C1 segment of cervical spinal cord (tissue), 14 donors: ENCODE measurements at regions not wholly inside any gene's neighbourhood (a gene's known extent, or its start where the extent isn't known, plus 50 kb on each side); places are given as distances from the start of the nearest gene placed in this dataset.

ENCODE experiments used
- DNase-seq, 14 donors: peaks; one replicate each; lab custom pipeline; 2025; lab: John Stamatoyannopoulos, UW

DNA sequence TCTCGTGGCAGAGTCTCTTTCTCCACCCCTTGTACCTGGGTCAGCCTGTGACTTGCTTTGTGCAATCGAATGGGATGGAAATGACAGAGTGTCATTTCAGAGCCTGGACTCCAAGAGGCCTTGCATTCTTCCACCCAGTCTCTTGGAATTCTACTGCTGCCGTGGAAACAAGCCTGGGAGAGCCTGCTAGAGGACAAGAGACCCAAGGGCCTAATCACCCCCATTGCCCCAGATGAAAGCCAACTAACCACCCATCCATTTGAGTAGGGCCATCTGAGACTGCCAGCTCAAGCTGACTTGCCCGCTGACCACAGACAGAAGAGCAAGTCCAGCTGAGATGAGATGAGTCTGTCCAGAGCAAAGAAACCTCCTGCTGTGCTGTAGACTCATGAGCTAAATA lies 201.6 kb downstream of the PTPRU start:
- DNase-seq = no peak

DNA sequence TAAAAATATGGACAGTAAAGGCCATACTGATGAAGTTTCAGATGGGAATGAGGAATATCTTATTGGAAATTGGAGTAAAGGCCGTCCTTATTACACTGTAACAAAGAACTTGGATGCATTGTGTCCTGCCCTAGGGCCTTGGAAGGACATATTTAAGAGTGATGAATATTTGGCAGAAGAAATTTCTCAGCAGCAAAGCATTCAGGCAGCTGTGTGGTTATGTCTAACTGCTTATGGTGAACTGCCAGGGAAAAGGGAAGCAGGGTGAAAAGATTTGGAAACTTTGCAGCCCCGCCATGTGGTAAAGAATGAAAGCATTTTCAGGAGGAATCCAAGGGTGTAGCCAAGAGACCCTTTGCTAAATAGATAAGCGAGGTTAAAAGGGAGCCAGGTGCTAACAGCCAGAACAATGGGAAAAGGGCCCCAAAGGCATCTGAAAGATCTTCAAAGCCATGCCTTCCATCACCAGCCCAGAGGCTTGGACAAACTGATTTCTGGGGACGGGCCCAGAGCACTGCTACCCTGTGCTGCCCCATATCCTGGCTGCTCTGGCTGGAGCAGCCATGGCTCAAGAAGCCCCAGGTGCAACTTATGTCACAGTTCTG lies 200.0 kb downstream of the PTPRU start:
- DNase-seq = no peak

DNA sequence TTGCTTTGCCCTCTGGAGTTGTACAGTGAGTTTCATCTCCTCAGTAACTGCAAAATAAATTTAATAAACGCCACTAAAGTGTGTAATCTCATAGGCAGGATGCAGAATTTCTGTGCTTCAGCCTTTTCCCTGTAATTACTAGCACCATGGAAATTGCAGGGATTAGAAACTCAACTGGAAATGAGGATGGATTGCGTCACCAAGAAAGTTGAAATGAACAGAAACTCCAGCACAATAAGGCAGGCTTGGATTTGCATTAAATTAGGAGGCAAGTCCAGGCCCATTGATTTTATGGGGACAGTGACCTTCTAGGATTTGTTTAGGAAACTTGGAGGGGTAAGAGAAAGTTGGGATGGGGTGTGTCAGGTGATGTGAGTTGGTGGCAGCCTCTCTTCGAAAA lies 197.5 kb downstream of the PTPRU start:
- DNase-seq = no peak

DNA sequence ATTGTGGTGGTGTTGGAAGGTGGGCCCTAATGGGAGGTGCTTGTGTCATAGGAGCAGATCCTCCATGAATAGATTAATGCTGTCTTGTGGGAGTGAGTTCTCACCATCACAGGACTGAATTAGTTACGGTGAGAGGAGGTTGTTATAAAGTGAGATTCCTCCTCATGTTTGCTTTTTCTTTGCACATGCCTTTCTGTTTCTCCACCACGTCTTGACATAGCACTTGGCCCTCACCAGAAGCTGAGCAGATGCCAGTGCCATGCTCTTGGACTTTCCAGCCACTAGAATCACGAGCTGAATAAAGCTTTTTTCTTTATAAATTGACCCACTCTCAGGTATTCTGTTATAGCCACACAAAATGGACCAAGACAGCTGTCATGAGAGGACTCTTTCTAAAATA lies 194.8 kb downstream of the PTPRU start:
- no peak for DNase-seq

DNA sequence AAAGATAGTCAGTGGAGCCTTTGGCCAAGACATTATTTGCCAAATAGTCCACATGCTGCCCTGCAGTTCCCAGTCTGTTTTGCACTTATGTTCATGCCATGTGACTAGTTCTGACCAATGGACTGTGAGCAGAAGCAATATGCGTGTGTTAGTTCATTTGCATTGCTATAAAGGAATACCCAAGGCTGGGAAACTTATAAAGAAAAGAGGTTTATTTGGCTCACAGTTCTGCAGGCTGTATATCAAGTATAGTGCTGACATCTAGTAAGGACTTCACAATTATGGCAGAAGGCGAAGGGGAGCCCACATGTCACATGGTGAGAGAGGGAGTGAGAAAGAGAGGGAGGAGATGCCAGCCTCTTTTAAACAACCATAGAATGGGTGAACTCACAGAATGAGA lies 193.3 kb downstream of the PTPRU start:
- no peak for DNase-seq

DNA sequence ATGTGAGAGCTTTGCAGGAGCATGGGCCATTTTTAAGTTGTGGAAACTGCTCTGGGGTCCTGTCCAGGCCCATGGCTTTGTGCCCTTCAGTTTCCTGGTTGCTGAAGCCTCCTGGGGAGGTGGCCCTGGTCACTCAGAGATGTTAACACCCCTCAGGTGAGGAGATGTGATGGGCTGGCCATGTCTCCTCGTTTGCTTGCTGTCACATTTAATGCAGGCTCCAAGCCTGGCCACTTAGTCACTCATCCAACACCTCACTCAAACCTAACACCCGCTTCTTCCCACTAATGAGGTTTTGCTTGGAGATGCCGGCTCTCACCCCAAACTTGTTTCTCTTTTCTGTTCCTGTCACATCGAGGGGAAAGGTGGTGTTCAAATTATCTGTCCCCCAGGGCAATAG lies 192.7 kb downstream of the PTPRU start:
- DNase-seq = no peak

DNA sequence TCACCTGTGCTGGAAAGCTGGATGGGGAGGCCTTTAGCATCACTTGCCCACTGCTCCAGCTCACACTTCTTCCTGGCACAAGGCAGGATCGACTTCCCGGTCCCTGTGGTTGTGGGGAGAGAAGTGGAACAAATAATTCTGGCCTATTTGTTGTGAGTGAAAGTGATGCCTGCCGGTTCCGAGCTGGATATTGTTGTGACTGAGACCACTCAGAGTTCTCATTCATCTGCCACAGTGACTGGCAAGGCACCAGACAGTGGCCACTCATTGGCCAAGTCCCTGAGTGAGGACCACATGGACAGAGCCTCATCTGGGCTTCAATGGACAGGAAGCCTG lies 191.9 kb downstream of the PTPRU start:
- no peak for DNase-seq

DNA sequence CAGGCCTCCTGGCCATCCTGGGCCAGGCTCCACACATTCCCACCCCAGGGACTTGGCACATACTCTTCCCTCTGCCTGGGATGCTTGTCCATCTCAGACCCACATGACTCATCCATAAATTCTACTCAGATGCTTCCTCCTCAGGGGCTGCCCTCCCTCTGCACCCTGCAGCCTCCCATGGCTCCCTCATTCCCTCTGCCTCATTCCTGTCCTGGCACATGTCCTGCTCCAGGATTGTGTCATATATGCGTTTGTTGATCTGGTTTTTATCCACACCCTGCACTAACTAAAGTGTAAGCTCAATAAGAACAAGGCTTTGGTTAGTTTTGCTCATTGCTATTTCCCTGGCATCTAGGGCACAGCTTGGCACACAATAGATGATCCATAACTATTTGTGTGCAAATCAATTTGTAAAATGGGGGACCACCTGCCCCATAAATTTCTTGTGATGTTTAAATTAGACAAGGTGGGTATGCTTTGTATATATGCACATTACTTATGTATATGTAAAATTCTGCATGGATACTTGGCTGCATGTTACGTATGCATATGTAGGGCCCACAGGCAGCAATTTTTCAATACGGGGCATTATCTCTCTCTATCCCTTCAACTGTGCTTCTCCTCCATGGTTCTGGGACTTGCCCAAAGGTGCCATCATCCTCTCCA lies 191.4 kb downstream of the PTPRU start:
- DNase-seq = no peak

DNA sequence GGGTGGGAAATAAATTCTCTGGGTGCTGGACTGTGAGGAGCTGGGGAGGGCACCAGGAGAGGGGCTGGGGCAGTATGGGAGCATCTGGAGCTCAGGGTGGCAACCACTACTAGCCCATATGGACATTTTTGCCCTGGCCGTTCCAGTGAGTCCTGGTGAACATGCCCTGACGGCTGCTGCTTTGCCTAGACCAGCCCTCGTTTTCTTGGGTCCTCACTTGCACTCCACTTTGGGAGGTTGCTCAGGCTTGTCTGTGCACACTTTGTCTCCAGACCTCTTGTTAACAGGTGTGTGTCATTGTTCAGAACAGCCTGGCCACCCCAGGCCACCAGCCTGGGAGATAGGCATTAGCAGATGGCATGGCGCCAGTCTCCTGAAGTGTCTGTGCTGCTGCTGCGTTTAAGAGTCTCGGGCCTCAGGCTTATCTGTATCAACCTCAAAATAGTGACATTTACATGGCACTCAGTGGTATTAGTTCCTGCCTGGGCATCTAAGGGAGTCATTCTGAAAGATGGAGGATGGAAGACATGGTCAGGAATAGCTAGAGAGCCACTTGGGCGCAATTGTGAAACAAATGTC lies 190.5 kb downstream of the PTPRU start:
- DNase-seq = no peak

DNA sequence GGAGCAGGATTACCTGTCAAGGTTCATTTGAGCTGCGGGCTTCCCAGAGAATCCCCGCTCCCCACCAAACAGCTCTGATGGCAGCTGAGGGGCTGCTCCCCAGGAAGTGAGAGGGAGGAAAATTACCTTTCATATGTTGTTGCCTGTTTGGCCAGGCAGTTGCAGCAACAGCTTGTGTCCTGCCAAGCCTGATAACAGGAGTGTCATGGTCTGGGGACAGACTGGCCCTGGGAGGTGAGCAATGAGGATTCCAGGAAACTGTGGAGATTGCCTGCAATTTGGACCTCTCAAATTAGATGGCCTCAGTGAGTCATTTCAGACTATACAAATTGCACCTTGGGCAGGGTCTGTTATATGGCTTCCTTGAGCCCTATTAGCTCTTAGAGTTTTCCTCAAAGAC lies 189.3 kb downstream of the PTPRU start:
- DNase-seq = peak in 1 of 14 donors; percentile 39

DNA sequence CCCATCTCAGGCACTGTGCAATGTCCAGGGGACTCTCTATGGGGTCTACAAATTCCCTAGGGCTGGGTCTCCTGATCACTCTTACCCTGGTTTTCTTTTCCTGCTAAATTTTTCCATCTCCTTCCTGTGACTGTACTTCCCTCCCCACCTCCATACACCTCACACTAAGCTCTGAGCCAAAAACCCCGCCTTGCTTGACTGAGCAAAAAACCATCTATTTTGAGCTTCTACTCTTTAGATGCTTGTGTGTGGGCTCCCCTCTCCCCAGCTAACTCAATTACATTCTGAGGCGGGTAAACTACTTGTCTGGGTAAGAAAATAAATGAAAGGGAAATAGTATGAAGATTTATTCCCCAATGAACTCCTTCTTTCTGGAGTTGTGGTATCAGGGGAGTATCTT lies 187.9 kb downstream of the PTPRU start:
- DNase-seq = no peak

DNA sequence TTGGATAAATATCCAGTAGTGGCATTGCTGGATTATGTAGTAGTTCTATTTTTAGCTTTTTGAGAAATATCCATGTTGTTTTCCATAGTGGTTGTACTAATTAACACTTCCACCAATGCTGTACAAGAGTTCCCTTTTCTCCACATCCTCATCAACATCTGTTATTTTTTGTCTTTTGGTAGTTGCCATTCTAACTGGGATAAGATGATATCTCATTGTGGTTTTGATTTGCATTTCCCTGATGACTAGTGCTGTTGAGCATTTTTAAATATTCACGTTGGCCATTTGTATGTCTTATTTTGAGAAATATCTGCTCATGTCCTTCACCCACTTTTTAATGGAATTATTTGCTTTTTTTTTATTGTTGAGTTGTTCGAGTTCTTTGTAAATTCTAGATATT lies 183.9 kb downstream of the PTPRU start:
- DNase-seq = no peak

DNA sequence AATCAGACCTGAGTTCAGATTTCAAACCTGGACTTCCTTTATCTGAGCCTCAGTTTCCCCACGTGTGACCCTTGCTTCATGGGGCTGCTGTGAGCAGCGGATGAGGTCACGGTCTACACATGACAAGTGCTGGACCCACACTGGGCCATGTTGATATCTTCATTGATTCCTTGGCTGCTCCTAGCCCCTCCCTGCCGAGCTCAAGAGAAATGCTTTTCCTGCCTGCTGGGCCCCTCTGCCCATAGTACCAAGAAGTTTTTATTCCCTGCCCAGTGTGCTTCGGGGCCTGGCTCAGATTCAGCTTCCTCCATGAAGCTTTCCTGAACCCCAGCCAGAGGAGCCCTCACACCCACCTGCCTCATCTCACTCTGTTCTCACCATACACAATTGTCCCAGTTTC lies 181.6 kb downstream of the PTPRU start:
- DNase-seq = no peak

DNA sequence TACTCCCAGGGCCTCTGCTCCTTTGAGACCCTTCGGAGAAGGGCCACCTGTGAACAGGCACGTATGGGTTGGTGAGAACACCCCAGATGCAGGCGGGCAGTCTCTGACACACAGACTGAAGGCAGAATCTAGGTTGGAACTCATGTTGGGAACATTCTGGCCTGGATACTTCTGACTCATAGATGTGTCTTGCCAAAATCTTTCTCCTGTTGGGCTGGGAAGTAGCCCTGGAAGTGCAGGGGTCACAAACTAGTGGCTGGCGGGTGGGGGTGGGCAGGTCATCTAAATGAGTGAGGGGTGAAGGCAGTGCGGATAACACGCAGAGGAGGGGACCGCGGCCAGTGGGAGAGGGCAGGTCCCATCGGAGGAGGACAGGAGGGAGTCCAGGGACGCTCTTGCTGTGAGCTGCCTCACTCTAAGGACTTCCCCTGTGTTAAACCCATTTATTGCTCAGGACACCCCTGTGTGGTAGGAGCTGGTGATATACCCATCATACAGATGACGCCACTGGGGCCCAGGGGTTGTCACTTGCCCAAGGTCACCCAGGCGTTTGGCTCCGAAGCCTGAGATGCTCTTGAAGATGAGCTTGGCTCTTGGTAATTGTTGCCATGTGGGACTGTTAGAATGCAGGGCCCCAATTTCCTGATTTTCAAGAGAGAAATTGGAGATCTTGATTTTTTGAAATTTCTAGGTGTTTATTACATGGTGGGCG lies 181.0 kb downstream of the PTPRU start:
- no peak for DNase-seq

DNA sequence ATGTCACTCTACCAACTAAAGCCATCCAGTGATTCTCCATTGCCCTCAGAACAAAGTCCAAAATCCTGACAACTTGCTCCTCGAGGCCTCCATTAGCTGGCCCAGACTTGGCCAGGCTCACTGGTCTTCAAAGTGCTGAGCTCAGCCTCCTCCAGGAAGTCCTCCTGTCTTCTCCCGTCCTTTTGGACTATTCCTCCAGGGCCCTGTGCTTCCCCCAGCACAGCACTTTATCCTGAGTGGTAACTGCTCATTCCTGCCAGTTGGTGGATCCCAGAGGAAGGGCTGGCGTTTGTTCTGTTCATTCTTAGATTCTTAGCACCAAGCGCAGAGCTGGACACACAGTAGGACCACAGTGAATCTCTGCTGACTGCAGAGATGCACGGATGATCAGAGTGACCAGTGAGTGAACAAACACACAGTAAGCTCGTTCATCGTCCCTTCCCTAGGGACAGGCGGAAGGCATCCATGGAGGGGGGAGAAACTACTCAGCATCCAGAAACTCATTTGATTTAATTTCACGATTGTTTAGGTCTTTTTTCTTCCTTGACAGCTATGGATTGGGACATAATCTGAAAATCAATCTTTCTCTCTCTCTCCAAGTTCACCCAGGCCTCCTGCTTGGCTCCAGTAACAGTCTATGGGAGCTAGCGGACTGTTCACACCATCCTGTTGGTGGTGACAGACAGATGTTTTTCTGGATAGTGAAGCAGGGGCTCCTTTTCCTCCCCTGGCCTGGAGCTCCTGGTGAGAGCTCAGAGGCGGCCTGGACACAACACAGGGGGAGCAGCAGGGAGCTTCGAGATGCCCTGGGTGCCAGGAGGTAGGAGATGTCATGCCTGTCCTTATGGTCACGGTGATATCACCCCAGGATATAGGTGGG lies 180.2 kb downstream of the PTPRU start:
- DNase-seq = no peak

DNA sequence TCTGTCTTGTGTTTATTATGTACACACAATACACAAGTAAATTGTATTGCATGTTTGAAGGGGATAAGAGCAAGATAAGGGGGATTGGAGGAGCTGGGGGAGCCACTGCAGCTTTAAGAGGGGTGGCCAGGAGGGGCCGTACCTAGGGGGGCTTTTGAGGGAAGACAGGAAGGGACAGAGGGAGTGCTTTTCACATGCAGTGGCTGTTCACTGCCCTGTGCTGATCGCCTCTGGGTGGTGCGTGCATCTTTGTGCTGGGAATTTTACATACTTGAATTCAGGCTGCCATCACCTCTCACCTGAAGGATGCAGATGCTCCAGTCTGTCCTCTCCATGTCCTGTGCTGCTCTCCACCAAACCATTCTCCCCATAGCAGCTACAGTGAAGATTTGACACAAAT lies 179.5 kb downstream of the PTPRU start:
- no peak for DNase-seq

DNA sequence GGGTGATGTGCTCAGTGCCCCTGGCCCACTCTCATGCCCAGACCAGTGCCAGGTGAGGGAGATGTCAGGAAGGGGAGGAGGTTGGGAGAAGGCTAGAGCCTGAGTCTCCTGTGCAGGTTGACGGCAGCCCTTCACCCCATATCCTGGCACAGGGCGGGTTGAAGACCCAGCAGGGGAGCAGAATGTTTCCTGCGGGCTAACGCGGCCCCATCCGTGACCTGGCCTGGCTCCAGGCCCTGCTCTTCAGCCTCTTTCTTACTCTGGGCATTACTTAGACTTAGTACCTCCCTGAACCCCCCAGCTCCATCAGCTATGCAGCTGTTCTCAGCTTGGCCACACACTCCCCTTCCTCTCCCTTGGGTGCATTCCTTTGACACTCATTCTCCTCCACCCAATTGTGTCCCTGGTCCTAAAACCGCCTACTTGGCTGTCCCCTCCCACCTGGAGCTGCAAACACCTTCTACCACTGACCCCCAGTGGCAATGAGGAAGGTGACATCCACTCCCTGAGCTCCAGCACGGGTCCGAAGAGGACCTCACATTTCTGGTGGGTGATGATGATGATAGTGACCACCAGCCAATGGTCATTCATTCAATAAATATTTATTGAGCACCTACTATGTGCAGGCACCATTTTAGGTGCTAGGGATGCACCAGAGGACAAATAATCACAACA lies 179.0 kb downstream of the PTPRU start:
- DNase-seq = no peak

DNA sequence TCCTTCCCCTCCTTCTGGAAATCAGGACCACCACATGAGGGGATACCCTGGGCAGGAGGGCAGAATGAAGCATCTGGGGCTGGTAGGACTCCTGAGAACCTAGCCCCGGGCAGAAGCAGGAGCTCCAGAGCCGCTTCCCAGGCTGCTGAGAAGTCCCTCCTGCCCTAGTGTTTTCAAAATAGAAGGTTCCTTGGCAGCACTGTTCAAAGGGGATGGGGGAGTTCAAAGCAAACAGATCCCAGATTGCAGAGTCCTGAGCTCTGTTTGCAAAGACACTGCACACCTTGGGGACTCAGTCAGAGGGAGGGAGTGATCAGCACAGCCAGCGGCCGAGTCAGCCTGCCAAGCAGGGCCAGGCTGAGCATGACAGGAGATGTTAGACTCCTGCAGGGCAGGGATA lies 177.8 kb downstream of the PTPRU start:
- DNase-seq = no peak

DNA sequence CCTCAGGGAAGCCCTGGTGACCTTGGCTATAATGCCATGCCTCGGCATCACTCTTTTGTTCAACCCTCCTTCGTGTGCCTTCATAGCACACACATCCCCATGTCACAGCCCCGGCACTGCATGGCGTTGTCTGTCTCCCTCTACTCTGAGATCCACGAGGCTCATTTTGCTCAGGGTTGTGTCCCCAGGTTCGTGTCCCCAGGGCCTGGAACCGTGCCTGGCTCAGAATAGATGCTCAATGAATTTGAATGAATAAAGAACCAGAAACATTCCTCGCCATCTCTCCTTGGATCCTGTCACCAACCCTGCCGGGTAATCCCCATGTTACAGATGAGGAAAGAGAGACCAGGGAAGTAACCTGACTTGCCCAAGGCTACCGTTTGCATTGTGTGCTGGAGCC lies 177.3 kb downstream of the PTPRU start:
- no peak for DNase-seq

DNA sequence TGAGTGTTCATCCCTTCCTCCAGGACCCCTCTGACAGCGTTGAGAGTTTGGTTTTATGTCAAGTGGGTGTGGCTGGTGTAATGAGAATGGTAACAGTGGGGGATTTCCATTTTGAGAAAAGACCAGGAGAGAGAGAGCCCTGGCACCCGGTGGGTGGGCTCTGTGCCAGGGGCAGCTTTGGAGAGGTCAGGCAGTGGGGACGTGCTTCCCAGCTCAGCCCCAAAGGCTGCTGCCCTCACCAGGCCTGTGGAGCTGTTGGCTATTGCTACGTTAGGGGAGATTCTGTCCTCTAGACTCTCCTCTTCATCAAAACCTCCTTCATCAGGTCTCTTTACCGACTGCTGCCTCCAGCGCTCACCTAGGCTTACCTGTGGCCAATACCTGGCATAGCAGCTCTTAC lies 176.3 kb downstream of the PTPRU start:
- DNase-seq = no peak

DNA sequence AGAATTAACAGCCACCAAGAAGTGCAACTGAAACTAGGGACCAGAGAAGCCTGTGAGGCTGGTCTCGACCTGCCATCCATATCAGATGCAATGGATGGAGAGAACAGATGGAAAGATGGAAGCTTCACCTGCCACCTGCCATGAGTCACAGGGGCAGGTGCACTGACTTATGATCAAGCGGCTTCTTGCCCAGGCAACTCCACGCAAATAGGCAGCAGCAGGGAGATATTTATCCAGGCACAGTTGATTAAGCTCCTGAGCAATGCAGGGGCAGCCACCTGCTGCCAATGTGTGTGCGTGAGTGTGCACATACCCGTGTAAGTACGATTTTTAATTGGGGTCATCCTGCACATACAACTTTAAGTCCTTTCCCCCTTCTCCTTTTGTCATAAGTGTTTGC lies 174.2 kb downstream of the PTPRU start:
- DNase-seq = peak in 1 of 14 donors; percentile 39
